ENCODE measurements at regions not wholly inside any gene's neighbourhood (a gene's known extent, or its start where the extent isn't known, plus 50 kb on each side); places are given as distances from the start of the nearest gene placed in this dataset.

DNA sequence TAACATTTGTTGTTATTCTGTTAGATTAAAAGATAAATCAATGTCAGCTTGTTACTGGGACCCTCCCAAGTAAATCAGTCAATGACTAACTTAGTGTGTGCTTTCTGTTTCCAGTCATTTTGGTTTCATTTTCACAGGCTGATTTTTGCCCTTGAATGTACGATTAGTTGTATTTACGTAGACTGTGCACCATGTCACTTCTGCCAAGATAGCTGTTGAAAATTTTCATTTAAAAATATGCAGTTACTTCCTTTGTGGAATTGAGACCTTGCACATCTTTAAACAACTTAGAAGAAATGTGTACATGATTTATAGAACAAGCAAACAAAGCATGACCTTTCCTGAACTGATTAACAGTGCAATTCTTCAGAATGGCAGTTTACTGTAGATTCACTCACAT, 944.8 kb upstream of the CITED2 start:
- TF ChIP-seq, protein P1, sequence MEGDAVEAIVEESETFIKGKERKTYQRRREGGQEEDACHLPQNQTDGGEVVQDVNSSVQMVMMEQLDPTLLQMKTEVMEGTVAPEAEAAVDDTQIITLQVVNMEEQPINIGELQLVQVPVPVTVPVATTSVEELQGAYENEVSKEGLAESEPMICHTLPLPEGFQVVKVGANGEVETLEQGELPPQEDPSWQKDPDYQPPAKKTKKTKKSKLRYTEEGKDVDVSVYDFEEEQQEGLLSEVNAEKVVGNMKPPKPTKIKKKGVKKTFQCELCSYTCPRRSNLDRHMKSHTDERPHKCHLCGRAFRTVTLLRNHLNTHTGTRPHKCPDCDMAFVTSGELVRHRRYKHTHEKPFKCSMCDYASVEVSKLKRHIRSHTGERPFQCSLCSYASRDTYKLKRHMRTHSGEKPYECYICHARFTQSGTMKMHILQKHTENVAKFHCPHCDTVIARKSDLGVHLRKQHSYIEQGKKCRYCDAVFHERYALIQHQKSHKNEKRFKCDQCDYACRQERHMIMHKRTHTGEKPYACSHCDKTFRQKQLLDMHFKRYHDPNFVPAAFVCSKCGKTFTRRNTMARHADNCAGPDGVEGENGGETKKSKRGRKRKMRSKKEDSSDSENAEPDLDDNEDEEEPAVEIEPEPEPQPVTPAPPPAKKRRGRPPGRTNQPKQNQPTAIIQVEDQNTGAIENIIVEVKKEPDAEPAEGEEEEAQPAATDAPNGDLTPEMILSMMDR (IDR thresholded peaks at IDR 0.05; ENCODE audit: low read depth, low read length), result no peak
- no peak for TF ChIP-seq POLR2A (IDR thresholded peaks at IDR 0.05; ENCODE audit: extremely low read depth, insufficient read length)
- H3K4me3 ChIP-seq (ENCODE audit: low read depth, low read length), result no peak overlapping the region
- DNase-seq (ENCODE audit: low read depth), result no peak

DNA sequence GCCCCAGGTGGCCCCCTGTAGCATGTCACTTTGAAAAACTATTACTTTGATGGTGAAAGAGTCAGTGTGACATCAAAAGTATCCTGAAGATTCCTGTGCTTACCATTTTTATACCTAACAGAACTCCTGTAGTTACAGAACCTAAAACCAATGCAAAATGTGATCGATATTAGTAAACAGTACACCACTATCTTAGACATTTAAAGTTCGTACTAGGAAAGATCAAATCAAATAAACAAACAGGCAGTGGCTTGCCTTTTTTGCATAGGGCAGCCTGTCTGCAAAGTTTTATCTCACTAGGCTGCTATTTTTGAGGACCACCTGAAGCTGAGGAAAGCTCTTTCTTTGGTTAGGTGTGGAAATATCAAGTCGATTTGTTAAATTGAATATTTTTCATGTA, 944.0 kb upstream of the CITED2 start:
- no peak for DNase-seq (ENCODE audit: low read depth)
- TF ChIP-seq POLR2A (IDR thresholded peaks at IDR 0.05; ENCODE audit: extremely low read depth, insufficient read length), result no peak
- TF ChIP-seq, protein P2, sequence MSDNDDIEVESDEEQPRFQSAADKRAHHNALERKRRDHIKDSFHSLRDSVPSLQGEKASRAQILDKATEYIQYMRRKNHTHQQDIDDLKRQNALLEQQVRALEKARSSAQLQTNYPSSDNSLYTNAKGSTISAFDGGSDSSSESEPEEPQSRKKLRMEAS (IDR thresholded peaks at IDR 0.05; ENCODE audit: low read depth, low read length), result no peak
- TF ChIP-seq MYC (IDR thresholded peaks at IDR 0.05; ENCODE audit: low read depth, low read length), result no peak
- TF ChIP-seq, protein P1 (IDR thresholded peaks at IDR 0.05; ENCODE audit: low read depth, low read length), result no peak

DNA sequence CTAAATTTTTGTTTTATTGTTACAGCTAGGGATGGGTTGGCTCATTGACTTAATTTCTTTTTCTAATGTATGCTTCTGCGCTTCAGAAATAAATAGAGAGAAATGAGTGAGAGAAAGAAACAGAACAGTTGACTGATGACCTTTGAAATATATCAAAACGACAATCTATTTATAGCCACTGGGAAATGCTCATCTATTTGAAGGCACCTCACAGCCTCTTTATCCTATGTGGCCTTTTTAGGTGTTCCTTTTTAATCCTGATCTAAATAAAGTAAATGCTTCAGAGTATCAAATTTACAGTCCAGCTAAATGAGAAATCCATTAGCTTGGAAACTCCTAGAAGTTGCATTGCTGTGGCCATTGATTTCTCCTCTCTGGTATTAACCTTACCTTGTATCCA, 943.5 kb upstream of the CITED2 start:
- DNase-seq (ENCODE audit: low read depth), result no peak
- TF ChIP-seq POLR2A (IDR thresholded peaks at IDR 0.05; ENCODE audit: extremely low read depth, insufficient read length), result no peak
- TF ChIP-seq, protein P1 (IDR thresholded peaks at IDR 0.05; ENCODE audit: low read depth, low read length), result no peak
- TF ChIP-seq, protein P2 (IDR thresholded peaks at IDR 0.05; ENCODE audit: low read depth, low read length), result no peak
- TF ChIP-seq MYC (IDR thresholded peaks at IDR 0.05; ENCODE audit: low read depth, low read length), result no peak

More for the DNA sequence above, 944.0 kb upstream of the CITED2 start:
- H3K4me3 ChIP-seq (ENCODE audit: low read depth, low read length), result no peak overlapping the region

DNA sequence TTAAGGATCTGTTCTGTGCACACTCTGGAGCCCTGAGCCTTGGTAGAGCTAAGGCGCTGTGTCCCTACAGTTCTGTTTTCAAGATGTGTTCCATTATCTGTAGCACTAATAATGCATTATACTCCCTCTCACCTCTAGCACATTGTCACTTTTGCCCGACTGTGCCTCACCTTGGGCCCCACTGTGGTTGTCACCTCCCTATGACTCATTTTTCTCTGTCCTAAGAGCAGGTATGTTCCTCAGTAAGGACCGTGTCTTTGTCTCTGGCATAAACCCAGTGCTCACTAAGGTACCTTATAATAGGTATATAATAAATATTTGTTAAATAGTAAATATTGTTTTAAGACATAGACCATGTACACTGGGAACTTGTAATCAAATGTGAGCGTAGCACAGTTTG, 942.5 kb upstream of the CITED2 start:
- no peak for DNase-seq (ENCODE audit: low read depth)

More for the DNA sequence above, 943.5 kb upstream of the CITED2 start:
- no peak overlapping the region for H3K4me3 ChIP-seq (ENCODE audit: low read depth, low read length)

DNA sequence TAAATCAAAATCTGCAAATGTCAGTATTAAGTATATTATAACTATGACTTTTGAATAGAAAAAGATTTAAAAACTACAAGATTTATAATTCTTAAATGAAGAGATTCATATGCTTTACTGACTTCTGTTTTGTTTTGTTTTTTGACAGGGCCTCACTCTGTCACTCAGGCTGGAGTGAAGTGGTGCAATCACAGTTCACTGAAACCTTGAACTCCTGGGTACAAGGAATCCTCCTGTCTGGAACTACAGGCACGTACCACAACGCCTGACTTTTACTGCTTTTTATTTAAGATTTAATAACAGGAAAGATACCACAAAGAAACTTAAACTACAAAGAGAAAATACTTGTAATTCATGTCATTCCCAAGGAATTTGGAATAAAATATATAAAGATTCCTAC, 940.2 kb upstream of the CITED2 start:
- TF ChIP-seq MYC (IDR thresholded peaks at IDR 0.05; ENCODE audit: low read depth, low read length) (no peak), POLR2A (IDR thresholded peaks at IDR 0.05; ENCODE audit: extremely low read depth, insufficient read length) (no peak)
- TF ChIP-seq, protein P2 (IDR thresholded peaks at IDR 0.05; ENCODE audit: low read depth, low read length), result no peak
- TF ChIP-seq, protein P1 (IDR thresholded peaks at IDR 0.05; ENCODE audit: low read depth, low read length), result no peak
- H3K4me3 ChIP-seq (ENCODE audit: low read depth, low read length), result no peak overlapping the region
- DNase-seq (ENCODE audit: low read depth), result no peak

More for the DNA sequence above, 942.5 kb upstream of the CITED2 start:
- no peak overlapping the region for H3K4me3 ChIP-seq (ENCODE audit: low read depth, low read length)
- TF ChIP-seq POLR2A (IDR thresholded peaks at IDR 0.05; ENCODE audit: extremely low read depth, insufficient read length) (no peak), MYC (IDR thresholded peaks at IDR 0.05; ENCODE audit: low read depth, low read length) (no peak)
- TF ChIP-seq, protein P1 (IDR thresholded peaks at IDR 0.05; ENCODE audit: low read depth, low read length), result no peak
- TF ChIP-seq, protein P2 (IDR thresholded peaks at IDR 0.05; ENCODE audit: low read depth, low read length), result no peak

DNA sequence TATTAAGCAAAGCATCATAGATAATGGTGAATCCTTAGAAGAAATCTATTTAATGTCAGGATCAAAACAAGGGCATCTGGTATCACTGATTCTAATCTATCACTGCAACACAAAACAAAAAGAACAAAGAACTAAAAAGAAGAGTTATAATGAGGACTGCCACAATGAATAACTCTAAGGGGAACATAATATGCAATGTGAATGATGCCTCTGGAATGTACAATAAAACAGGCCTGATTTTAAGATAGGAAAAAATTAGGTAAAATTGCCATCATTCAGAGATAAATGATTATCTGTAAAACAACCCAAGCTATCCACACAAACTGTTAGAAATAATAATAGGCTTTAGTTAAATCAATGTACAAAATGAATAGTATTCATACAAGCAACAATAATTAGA, 936.7 kb upstream of the CITED2 start:
- H3K4me3 ChIP-seq (ENCODE audit: low read depth, low read length), result no peak overlapping the region
- no peak for TF ChIP-seq MYC (IDR thresholded peaks at IDR 0.05; ENCODE audit: low read depth, low read length)
- TF ChIP-seq, protein P1 (IDR thresholded peaks at IDR 0.05; ENCODE audit: low read depth, low read length), result no peak
- TF ChIP-seq, protein P2 (IDR thresholded peaks at IDR 0.05; ENCODE audit: low read depth, low read length), result no peak
- no peak for TF ChIP-seq POLR2A (IDR thresholded peaks at IDR 0.05; ENCODE audit: extremely low read depth, insufficient read length)
- DNase-seq (ENCODE audit: low read depth), result no peak
